B cell (primary cell): ENCODE measurements at regions not wholly inside any gene's neighbourhood (a gene's known extent, or its start where the extent isn't known, plus 50 kb on each side); places are given as distances from the start of the nearest gene placed in this dataset.

Source experiments
- EZH2 ChIP-seq: IDR thresholded peaks from 2 replicates; pipeline ENCODE4 v1.6.1; 2012; ENCODE audit warnings: borderline replicate concordance, low read depth, mild to moderate bottlenecking, moderate library complexity, low read length; ENCODE audit not compliant: insufficient read depth, poor library complexity, severe bottlenecking
- TF ChIP-seq, protein P1 (sequence below): fragments of 200-600 bp; IDR thresholded peaks from one replicate; pipeline ENCODE4 v1.8.0; 2022; ENCODE audit warnings: antibody characterized with exemption, mild to moderate bottlenecking

DNA sequence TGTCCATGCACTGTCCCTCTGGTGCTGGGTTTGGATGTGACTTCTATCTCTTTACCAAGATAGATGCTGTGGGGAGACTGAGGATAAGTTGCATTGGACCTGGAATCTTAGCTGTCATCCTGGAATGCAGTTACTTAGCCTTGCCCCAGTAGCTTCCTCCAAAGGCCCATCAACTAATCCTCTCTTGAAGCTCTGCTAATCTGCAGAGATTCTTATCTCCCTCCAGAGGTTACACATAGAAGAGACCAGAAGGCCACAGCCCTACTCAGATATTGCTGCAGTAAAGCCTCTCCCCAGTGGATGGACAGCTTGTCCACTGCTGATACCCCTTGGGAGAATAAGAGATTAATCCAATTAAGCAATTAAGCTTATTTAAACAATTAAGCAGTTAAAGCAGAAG lies 867.2 kb downstream of the BCL11B start:
- TF ChIP-seq, protein P1, sequence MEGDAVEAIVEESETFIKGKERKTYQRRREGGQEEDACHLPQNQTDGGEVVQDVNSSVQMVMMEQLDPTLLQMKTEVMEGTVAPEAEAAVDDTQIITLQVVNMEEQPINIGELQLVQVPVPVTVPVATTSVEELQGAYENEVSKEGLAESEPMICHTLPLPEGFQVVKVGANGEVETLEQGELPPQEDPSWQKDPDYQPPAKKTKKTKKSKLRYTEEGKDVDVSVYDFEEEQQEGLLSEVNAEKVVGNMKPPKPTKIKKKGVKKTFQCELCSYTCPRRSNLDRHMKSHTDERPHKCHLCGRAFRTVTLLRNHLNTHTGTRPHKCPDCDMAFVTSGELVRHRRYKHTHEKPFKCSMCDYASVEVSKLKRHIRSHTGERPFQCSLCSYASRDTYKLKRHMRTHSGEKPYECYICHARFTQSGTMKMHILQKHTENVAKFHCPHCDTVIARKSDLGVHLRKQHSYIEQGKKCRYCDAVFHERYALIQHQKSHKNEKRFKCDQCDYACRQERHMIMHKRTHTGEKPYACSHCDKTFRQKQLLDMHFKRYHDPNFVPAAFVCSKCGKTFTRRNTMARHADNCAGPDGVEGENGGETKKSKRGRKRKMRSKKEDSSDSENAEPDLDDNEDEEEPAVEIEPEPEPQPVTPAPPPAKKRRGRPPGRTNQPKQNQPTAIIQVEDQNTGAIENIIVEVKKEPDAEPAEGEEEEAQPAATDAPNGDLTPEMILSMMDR = no peak
- no peak for TF ChIP-seq EZH2
